ENCODE measurements at regions not wholly inside any gene's neighbourhood (a gene's known extent, or its start where the extent isn't known, plus 50 kb on each side); places are given as distances from the start of the nearest gene placed in this dataset.

- no peak for TF ChIP-seq POLR2A (IDR thresholded peaks at IDR 0.05)
- no peak for TF ChIP-seq CTCF (IDR thresholded peaks at IDR 0.05)
- TF ChIP-seq POLR2AphosphoS5 (IDR thresholded peaks at IDR 0.05; ENCODE audit: insufficient read depth in 1 of 2, low read depth in 1 of 2) = no peak
Measured at GRCh38 chr17:37847811-37848331, 76.3 kb upstream of the TBC1D3K start.
